Osteoblast (primary cell): ENCODE measurements at regions not wholly inside any gene's neighbourhood (a gene's known extent, or its start where the extent isn't known, plus 50 kb on each side); places are given as distances from the start of the nearest gene placed in this dataset.

ENCODE experiments used
- DNase-seq: peaks from one replicate; pipeline ENCODE4 v3.0.0; 2011; ENCODE audit warnings: low spot score, mixed read lengths; ENCODE audit not compliant: insufficient read length; ENCODE audit errors: missing footprints
- H2AFZ ChIP-seq: 2 replicates; pipeline ENCODE4 v1.6.0; 2011; ENCODE audit warnings: mild to moderate bottlenecking, low read length
- H3K27ac ChIP-seq: 2 replicates; pipeline ENCODE4 v1.5.1; 2011; ENCODE audit warnings: mild to moderate bottlenecking, low read depth, low read length, moderate library complexity
- H3K27me3 ChIP-seq: 2 replicates; pipeline ENCODE4 v1.6.0; 2012; ENCODE audit warnings: mild to moderate bottlenecking, control low read depth, inconsistent platforms, low read length, moderate library complexity; ENCODE audit not compliant: insufficient read depth
- H3K36me3 ChIP-seq: 2 replicates; pipeline ENCODE4 v1.5.1; 2011; ENCODE audit warnings: mild to moderate bottlenecking, low read length, control low read depth, moderate library complexity; ENCODE audit not compliant: insufficient read depth
- H3K4me1 ChIP-seq: 2 replicates; pipeline ENCODE4 v1.5.1; 2011; ENCODE audit warnings: mild to moderate bottlenecking, low read length, control low read depth, moderate library complexity; ENCODE audit not compliant: insufficient read depth
- H3K4me2 ChIP-seq: 2 replicates; pipeline ENCODE4 v1.6.0; 2011; ENCODE audit warnings: mild to moderate bottlenecking, low read length; ENCODE audit not compliant: insufficient read depth
- H3K4me3 ChIP-seq: fragments of 200-600 bp; sonication (generic); 3 replicates; pipeline ENCODE4 v1.5.1; 2012; ENCODE audit warnings: mild to moderate bottlenecking, low read length, inconsistent platforms; ENCODE audit not compliant: insufficient read depth
- H3K79me2 ChIP-seq: 2 replicates; pipeline ENCODE4 v1.6.0; 2012; ENCODE audit warnings: mild to moderate bottlenecking, low read length, control low read depth, inconsistent platforms; ENCODE audit not compliant: insufficient read depth
- H3K9me3 ChIP-seq: 2 replicates; pipeline ENCODE4 v1.5.1; 2011; ENCODE audit warnings: low read depth, low read length, control low read depth
- H4K20me1 ChIP-seq: 2 replicates; pipeline ENCODE4 v1.6.0; 2012; ENCODE audit warnings: mild to moderate bottlenecking, low read length, control low read depth; ENCODE audit not compliant: insufficient read depth
- CTCF ChIP-seq: IDR thresholded peaks from 2 replicates; pipeline ENCODE4 v1.5.1; 2011; ENCODE audit warnings: mild to moderate bottlenecking, low read depth, low read length, moderate library complexity; ENCODE audit errors: extremely low read depth

- Histone ChIP-seq H3K36me3 (no peaks in the 10 kb centered on the region), H4K20me1 (no peaks in the 10 kb centered on the region), H3K4me3 (no peak overlapping the region), H3K79me2 (no peaks in the 10 kb centered on the region), H3K9me3 (no peaks in the 10 kb centered on the region), H3K4me1 (no peaks in the 10 kb centered on the region), H3K27me3 (no peaks in the 10 kb centered on the region), H3K4me2 (no peak overlapping the region), H3K27ac (no peak overlapping the region), H2AFZ (no peak overlapping the region)
- TF ChIP-seq CTCF: no peak
- DNase-seq: no peak
Measured at GRCh38 chr4:11518754-11519153, 90.1 kb upstream of the HS3ST1 start.

- no peak overlapping the region for H3K4me3 ChIP-seq
- no peak overlapping the region for H3K4me2 ChIP-seq
- no peaks in the 10 kb centered on the region for H4K20me1 ChIP-seq
- H2AFZ ChIP-seq: no peak overlapping the region
- H3K27ac ChIP-seq: no peak overlapping the region
- no peaks in the 10 kb centered on the region for H3K9me3 ChIP-seq
- no peaks in the 10 kb centered on the region for H3K27me3 ChIP-seq
- H3K36me3 ChIP-seq: no peaks in the 10 kb centered on the region
- no peaks in the 10 kb centered on the region for H3K79me2 ChIP-seq
- no peak for DNase-seq
- no peaks in the 10 kb centered on the region for H3K4me1 ChIP-seq
- no peak for TF ChIP-seq CTCF
Measured at GRCh38 chr4:11514779-11515419, 86.2 kb upstream of the HS3ST1 start.

GRCh38 chr4:11514003-11514402, 85.3 kb upstream of the HS3ST1 start:
- H3K4me2 ChIP-seq: no peak overlapping the region
- H2AFZ ChIP-seq: no peak overlapping the region
- H3K4me1 ChIP-seq: no peaks in the 10 kb centered on the region

GRCh38 chr4:11512871-11513270, 84.2 kb upstream of the HS3ST1 start:
- Histone ChIP-seq H3K27ac (no peak overlapping the region), H4K20me1 (no peaks in the 10 kb centered on the region), H3K9me3 (no peaks in the 10 kb centered on the region), H3K79me2 (no peaks in the 10 kb centered on the region), H2AFZ (no peak overlapping the region), H3K4me2 (no peak overlapping the region), H3K4me1 (no peaks in the 10 kb centered on the region), H3K36me3 (no peaks in the 10 kb centered on the region), H3K27me3 (no peaks in the 10 kb centered on the region), H3K4me3 (no peak overlapping the region)
- TF ChIP-seq CTCF: no peak
- no peak for DNase-seq

More at GRCh38 chr4:11514003-11514402, 85.3 kb upstream of the HS3ST1 start:
- Histone ChIP-seq H3K4me3 (no peak overlapping the region), H3K79me2 (no peaks in the 10 kb centered on the region), H3K27ac (no peak overlapping the region), H3K36me3 (no peaks in the 10 kb centered on the region), H3K9me3 (no peaks in the 10 kb centered on the region), H3K27me3 (no peaks in the 10 kb centered on the region), H4K20me1 (no peaks in the 10 kb centered on the region)
- DNase-seq: no peak
- TF ChIP-seq CTCF: no peak
